ENCODE measurements at regions not wholly inside any gene's neighbourhood (a gene's known extent, or its start where the extent isn't known, plus 50 kb on each side); places are given as distances from the start of the nearest gene placed in this dataset.

DNA sequence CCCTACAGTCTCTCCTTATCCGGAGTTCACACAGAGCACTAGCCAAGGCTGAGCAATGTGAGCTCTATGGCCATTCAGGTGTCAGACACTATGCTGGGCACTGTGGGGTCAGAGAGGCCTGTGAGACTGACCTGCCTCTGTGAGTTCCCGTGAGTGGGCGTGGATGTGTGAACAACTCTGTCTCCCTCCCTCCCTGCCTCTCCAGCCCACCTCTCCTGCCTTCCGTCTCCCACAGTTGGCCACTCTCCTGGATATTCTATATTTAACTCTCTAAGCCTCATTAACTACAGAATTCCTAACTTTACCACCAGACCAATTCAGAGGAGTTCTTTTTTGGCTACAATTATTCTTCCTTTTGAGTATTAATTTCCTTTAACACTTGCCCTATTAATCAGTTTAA is 191.6 kb upstream of the NCAM1 start:
- DNase-seq = no peak

DNA sequence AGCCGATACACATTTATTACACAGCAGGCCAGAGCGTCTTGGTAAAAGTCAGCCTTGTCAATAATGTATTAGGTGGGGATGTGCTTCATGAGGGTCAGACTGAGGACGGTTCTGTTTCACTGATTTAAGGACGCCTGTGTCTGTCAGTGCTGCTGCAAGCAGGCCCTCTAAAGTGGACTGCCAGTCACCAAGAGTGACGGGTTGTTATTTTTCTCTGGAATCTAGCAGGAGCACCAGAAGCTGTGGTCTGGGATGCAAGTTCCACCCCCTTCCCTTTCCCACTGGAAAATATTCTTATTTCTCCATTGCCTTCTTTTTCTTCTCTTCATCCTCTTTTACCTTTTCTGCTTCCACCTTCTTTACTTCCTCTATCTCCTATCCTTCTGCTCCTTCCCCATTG is 191.2 kb upstream of the NCAM1 start:
- DNase-seq = no peak

DNA sequence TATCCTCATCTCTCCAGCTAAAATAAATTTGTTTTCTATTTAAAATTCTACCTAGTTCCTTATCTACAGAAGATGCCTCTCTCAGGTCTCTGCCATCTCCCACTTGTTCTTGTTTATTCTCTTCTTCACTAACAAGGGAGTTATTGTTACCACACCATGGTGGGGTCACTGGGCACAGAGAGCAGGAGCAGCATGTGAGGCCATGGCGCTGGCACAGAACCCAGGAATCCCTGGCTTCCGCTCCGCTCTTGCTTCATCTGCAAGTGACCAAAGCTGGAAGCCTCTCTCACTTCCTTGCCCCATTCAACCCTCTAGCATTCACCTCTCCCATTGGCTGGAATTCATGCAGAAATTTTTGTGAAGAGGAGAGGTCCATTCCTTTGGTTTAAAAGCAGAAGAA is 190.7 kb upstream of the NCAM1 start:
- no peak for DNase-seq

DNA sequence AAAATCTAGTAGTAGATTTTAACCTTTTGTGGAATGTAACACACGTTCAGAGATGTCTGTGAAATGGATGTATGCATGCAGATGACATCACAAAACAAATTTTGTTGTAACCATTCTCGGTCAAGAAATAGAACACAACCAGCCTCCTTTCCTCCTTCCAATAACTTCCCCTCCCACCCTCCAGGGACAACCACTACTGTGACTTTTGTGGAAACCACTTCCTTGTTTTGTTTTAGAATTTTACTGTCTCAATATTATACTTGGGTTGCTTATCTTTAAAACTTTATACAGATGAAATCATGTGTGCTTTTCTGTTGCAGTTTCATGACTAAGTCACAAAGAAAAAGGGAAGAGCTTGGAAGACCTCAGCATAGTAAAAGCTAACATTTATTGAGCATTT is 189.4 kb upstream of the NCAM1 start:
- no peak for DNase-seq

DNA sequence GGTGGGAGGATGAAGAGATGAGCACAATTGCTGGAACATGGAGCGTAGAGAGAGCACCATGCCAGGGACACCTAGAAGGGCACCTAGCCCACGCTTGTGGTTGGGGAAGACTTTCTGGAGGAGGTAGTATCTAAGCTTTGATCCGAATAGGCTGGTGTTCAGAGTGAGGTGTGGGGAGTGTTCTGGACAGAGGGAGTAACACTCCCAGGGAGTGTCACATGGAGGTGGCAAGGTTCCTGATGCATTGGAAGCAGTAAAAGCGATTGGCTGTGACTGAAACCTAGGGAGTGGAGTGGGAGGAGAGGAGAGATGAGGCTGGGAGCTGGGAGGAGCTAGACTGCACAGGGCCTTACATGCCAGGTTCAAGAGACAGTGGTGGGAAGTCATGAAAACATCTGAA is 188.0 kb upstream of the NCAM1 start:
- DNase-seq = no peak

DNA sequence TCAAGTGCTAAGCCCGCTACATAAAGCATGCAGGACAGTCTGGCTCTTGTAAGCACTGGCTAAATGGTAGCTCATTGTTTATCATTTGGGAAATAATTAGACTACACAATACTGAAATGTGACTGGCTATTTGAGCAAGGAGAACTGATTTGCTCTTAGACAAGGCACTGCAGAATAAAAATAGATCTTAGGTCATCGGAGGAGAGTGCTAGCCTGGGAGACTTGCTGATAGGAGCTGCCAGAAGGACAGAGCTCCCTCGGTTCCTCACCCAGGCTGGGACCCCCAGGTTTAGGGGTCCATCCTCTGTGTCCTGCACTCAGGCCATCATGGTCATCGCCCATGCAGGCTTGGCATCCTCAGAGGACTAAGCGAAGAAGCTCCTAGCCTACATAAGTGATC is 184.4 kb upstream of the NCAM1 start:
- no peak for DNase-seq

DNA sequence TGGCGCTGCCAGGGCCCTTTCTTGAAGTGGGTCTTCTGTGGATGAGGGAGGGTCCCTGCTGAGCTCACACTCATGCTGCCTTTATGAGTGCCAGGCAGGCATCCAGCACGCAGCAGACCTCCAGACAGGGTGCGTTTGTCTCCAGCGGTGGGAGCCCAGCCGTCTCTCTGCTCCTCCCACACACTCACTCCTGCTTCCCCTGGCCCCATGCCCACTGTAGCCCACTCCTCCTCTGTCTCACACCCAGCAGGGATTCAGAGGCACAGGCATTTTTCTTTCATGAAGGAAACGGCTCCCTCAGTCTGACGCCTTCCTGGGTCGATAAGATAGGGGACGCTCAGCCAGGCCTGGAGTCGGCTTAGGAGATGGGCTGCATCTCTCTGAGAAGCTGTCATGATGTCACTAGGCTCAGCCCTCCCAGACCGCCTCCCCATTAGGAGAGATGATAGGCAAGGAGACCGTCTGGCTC is 183.9 kb upstream of the NCAM1 start:
- DNase-seq = no peak

DNA sequence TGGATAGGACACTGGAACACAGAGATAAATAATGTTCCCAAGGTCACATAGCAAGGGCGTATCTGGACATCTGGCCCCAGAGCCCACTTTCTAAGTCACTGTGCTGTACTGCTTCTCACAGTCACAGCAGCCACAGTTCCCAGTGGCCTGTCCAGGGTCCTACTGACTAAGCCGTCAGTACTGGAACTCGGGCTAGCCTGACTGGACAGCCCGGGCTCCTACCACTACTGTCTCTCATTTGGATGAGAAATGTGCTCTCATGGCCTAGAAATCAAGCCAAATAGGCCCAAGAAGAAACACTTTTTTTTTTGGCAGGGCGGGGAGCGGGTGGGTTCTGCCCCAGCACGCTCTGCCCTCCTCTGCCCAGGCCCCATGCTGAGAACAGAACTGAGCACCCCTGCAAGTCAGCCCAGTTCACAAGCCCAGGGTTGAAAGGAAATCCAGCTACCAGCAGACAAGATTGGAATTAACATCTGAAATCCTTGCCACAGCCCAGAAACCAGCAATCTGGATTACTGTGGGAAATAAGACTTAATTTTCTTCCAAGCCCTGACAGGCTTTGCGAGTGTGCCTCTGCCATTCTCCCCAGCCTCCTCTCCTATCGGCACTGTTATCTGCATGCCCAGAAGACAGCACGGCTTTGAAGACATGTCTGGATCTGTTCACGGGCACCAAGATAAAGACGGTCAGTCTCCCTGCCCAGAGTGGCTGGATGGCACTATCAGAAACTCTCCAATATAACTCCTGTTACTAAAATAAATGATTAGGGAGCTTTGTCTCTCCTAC is 182.9 kb upstream of the NCAM1 start:
- DNase-seq = no peak

DNA sequence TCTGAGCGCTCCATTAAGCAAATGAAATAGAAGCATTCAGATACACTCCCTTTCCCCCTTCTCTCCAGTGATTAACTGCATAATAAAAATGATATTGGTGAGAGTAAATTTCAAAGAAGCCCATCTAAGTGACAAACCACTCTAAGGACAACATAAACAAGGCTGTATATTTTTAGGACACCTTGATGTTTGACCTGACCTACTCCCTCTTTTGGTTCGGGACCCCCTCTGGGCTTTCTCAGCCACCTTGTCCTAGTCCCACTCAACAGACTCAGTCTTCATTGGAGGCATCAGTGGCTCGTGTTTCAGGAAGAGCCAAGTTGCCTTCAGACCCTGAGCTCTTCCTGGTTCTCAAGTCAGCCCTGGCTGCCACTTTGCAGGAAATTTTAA is 182.3 kb upstream of the NCAM1 start:
- no peak for DNase-seq

DNA sequence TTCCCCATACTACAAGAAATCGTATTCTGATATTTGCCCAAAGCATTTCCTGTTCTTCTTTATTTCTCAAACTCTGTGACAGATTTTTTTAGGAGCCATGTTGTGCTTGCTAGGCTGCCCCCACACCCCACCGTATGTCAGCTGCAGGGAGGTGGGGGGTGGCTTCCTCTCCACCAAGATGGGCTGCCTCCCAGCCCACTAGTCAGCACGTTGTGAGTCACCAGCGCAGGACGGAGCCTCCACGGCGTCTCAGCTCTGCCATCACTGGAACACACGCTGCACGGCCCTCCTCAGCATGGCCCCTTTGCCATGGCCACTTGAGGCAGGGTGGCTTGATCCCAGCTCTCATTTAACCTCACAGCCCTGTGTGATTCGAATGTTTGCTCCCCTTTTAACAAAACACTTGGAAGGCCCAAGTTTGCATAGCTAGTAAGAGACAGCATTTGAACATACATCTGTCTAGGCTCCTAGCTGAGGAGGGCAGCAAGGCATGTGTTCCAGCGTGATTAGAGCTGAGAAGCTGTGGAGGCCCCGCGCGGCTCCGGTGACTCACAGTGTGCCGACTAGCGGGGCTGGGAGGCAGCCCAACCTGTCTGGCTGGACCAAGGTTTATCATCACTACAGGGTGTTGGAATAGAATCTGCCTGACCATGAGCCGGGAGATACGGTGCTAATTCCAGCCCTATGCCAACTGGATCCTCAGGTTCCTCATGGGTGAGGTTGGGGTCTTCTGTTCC is 180.7 kb upstream of the NCAM1 start:
- no peak for DNase-seq

DNA sequence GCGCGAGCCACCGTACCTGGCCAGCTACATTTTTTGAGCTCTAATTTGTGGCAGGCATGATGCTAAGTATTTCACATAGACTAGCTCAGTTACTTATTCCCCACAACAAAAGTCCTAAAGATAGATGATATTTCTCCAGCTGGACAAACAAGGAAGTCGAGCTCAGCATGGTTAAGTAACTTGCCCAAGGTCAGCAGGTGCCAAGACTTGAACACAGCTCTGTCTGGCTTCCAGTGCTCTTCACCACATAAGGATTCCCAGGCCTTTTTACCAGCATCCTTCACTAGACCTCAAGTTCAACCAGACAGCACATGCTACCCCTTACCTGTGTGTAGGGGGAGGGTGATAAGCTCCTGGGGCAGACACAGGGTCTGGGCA is 177.3 kb upstream of the NCAM1 start:
- no peak for DNase-seq

DNA sequence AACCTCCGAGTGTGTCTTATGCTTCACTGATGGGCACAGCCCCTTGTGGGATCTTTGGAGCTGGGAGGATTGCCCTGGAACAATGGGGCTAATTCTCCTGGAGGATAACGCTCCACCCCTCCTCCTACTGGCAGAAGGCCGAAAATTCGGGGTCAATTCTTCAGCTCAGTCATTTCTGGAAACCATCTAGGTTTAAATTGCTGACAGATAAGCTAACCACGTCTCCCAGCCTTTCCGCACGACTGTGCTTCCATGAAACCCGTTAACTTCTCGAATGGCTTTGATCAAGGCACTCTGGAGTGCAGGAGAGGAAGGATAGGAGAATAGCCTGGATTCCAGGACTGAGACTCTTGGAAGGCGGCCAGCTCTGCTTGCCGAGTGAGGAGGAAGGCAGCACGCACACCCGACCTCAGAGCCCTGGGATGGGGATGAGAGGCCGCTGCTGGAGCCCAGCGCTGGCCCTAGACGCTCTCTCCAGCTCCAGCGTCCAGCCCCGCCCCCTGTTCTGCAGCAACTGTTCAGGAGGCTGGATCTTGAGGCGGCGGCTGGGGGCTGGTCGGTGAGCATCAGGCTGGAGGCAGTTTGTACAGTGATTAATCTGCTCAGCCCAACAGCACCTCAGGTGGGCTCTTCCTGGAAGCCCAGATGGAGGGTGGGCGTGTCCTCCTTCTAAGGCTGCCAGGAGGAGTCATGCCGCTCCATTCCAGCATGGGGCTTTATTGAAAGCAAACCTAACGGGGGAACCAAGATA is 176.7 kb upstream of the NCAM1 start:
- DNase-seq = peak; percentile 66

DNA sequence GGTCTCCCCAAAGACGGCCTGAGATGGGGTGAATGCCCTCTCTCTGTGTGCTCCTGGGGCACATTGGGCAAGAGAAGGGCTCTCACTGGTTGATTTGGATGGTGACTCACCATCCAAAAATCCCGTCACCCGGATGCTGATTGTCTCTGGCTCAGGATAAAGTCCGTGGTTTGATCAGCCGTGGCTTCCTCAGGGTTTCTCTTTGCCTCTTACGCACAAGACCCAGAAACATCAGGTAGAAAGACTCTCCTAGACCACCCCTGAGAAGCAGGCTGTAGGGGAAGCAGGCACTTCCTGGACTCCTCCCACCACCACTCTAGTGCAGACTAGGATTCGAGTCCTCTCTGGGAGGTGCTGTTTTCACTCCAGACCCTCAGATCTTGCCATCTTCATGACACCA is 176.1 kb upstream of the NCAM1 start:
- DNase-seq = no peak

DNA sequence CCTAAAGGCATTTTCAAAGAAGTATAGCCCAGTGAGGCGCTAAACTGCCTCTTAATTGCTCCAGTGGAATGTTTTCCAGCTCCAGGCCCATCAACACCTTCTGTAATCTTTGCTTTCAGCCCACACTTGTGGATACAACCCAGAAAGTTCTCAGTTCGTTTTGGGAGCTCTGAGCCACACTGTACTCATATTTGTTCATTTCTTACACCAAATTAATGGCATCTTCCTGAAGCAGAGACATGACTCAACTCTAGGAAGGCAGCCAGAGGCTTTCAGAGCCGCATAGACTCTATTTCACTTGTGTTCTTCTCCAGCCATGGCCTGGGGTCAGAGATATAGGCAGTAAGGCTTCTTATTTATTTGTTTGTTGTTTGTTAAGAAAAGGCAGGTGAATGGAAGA is 175.5 kb upstream of the NCAM1 start:
- DNase-seq = no peak

DNA sequence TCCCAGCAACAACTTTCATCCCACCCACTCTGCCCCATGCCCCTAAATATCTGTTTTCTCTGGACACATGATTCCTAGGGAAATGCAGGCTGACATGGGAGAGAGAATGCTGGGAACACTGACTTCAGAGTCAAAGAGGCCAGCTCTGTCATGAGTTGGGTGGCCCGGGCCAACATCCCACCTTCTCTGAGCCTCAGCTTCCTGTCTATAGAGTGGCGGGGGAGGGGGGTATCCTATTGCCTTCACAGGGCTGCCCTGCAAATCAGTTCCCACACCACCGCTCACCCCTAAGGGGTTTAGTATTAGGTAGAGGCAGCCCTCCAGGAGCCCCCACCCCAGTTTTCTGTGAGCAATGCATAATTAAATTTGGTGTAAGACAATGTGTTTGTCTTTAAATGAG is 175.0 kb upstream of the NCAM1 start:
- DNase-seq = no peak

DNA sequence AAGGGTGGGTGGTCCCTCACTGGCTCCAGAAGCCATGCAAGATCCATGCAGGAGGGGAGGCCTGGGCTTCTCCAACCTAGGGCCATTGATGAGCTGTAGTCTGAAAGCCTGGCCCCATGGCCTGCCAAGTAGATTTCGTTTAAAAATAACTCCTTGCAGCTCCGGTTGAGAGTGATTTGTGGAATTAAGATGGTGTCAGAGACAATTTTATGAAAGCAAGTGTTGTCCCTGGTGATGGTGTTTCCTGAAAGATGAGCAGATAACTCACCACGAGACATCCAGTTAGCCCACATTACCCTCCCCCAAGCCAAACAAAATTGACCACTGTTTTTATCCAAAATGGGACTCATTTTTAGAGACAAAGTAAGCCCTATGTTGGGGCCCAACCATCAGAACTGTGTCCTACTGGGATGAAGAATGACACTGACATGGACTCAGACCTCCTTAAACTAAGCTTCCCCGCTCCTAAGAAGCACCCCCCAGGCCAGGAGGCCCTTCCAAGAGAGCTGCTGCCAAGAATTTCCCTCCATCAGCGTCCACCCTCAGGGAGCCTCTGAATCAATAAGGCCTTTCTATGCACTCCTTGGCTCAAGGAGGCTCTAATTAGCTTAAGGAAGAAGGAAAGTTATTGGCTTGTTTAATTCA is 174.2 kb upstream of the NCAM1 start:
- DNase-seq = no peak

DNA sequence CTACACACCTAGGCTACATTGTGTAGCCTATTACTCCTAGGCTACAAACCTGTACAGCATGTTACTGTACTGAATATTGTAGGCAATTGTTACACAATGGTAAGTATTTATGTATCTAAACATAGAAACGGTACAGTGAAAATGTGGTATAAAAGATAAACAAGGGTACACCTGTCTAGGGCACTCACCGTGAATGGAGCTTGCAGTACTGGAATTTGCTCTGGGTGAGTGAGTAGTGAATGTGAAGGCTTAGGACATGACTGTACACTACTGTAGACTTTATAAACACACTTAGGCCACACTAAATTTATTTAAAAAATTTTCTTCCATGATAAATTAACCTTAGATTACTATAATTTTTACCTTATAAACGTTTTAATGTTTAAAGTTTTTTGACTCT is 171.7 kb upstream of the NCAM1 start:
- DNase-seq = no peak

DNA sequence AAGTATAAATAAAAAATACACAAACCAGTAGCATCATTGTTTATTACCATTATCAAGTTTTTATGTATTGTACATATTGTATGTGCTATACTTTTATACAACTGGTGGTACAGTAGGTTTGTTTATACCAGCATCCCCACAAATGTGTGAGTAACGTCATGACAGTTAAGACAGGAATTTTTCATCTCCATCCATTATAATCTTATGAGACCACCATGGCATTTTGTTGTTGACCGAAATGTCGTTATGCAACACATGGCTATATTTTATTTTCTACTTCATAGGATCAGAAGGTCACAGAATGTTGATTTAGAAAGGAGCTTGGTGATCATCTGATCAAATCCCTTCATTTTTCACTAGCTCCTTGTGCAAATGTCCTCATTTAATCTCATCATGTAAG is 170.9 kb upstream of the NCAM1 start:
- no peak for DNase-seq

DNA sequence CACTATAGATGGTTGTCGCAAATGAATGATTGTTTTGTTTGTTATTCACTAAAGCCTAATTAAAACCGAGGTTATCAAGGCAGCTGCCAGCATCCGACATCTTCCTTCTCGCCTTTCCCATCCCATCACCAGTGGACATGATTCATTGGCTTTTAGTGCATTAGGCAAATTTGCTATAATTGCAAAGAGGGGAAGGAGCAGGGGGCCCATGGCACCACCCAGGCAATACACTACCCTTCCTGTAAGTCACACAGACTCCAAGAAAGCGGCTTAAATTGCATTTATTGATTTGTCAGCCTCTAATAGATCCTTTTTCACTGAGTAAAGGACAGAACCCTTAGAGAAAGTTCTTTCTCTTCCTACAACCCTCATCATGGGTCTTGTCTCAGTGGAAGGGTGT is 169.2 kb upstream of the NCAM1 start:
- no peak for DNase-seq

DNA sequence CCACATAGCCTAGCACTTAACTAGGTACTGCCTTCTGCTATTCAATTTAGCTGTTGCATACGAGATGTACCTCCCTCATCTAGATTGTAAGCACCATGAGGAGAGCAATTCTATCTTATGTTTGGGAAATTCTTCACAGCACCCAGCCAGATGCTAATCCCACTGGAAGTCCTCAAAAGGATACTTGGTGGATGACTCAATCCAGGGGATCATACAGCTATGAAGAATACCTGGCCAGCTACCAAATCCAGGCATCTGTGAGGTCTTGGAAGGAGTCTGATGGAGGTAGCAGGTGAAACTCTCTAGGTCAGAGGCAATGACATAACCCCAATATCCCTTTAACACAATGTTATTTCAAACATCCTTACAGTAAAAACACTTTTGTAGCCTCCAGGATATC is 167.8 kb upstream of the NCAM1 start:
- no peak for DNase-seq

DNA sequence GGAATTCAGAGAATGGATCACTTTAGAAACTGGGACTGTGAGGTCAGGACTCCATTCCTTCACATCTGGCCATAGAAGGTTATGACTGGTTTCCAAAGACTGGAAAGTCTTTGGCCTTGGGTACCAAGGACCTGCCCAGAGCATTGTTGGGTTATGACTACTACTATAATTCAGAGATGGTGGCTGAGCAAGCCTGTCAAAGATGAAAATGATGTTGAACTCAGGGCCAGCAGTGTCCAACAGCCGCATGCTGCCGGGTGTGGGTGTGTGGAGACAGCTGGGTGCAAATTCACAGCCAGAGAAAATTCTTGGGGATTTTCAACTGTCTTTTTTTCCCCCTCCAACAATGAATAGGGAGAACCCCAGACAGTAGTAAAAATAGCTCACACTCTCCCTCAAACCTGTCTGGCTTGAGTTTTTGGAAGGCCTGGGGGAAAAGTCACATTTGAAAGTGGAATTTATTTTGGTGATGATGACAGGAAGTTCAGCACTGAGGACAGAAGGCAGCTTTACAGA is 166.8 kb upstream of the NCAM1 start:
- no peak for DNase-seq

DNA sequence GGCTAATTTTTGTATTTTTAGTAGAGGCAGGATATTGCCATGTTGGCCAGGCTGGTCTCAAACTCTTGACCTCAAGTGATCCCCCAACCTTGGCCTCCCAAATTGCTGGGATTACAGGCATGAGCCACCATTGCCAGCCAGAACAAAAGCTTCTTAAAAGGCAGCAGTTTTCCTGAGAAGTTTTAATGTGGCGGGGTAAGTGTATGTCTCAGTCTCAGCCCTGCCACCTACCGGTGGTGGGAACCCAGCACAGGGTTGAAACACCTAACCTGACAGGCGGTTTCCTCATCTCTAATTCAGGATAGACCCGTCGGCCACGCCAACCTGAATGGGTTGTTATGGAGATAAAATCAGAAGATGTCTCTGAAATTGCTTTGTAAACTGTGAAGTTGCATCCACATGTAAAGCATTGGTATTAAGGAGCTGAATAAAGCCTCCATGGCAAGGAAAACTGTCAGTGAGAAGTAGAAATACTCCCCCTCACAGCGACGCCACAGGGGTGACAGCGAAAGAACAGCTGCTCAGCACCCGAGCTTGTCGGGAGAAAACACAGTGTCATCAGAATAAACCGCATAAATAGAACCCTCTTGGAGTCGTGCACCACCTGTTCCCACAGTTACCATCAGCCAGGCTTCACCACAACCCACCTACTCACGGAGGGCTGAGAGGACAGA is 165.9 kb upstream of the NCAM1 start:
- DNase-seq = peak; percentile 55

Data from NCI-H524 treated with DMSO at 0.1 percent for 48 hours (cell line).